NCI-H345 (cell line): ENCODE measurements at regions not wholly inside any gene's neighbourhood (a gene's known extent, or its start where the extent isn't known, plus 50 kb on each side); places are given as distances from the start of the nearest gene placed in this dataset.
"Not testable (repeated sequence)": the region's sequence is repeated elsewhere in the genome, so short reads cannot be mapped to it uniquely, and the experiment has no call there.

Experiments used
- DNase-seq: peaks from one replicate; lab custom pipeline; 2025; lab: John Stamatoyannopoulos, UW

DNA sequence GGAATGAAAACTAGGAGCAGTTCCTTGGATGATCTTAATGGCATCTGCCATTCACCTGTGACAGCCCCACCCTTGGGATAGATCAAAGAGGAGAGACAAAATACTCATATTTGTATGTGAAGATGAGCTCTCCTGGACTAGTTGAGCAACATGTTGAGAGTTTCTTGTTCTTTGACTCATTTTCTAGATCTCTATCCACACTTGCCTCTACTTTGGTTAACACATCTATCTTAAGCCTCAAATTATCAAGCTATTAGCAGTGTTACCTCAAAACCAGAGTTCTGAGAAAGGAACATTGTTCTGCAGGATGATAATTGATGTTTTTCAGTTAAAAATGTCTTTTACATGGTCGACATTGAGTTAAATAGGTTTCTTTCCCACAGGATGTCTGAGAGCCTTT, 94.2 kb upstream of the TEX13D start:
- DNase-seq: no peak

DNA sequence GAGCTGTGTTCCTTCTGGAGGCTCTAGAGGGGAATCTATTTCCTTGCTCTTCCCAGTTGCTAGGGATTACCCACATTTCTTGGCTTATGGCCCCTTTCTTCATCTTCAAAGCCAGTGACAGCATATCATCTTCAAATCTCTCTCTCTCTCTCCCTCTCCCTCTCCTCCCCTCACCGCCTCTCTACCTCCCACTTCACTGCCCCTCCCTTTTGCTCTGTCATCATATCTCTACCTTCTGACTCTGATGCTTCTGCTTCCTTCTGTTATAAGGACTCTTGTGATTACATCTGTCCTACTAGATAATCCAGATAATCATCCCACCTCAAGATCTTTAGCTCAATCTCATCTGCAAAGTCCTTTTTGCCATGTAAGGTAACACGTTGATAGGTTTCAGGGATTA, 93.1 kb upstream of the TEX13D start:
- DNase-seq: no peak

DNA sequence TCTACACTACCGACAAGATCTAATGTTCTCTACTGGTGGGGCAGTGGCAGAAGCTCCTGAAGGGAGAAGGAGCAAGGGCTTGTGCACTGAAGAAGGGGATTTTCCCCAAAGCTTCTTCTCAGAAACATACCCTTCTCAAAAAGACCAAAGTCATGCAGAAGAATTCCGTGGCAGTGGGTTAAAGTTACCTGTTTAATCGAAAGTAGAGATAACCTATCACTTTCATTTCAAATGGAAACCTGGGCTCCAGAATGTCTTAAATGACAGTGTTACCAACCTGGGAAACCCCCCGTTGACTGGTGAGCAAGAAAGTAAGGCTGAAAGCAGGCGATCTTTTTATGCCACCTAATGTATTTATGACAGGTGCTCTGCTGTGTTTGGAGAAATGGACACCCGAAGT, 92.5 kb upstream of the TEX13D start:
- no peak for DNase-seq

DNA sequence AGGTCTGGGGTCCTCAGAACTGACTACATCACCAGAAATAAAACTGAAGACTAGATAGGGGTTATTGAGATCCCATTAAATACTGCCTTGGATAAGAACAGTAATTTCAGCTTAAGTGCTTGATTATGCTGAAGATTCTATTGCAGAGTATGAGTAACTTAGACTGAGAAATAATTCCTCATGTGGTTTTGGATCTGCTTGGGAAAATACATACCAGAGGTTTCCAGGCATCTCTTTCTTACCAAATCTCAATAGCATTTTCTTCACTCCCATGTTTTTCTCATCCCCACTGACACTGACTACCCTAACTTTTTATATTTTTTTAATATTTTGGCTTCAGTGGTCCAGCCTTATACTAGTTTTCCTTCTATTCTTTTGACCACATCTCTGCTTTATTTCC, 92.0 kb upstream of the TEX13D start:
- no peak for DNase-seq

DNA sequence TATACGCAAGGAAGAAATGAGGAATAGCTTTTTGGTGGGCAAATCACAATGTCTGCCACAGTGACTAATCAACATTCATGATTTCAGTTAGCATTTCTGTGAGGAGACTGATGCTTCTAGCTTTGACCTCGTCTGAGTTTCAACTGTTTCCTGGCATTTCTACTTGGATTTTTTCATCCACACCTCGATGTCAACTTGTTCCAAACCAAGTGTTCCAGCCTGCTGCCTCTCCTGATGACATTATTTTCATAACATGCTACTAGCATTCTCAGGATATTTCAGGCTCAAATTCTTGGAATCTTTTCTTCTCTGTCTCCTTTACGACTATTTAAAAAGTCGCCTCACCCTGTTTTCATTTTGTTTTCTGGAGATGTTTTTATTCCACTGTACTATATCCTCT, 90.3 kb upstream of the TEX13D start:
- no peak for DNase-seq

DNA sequence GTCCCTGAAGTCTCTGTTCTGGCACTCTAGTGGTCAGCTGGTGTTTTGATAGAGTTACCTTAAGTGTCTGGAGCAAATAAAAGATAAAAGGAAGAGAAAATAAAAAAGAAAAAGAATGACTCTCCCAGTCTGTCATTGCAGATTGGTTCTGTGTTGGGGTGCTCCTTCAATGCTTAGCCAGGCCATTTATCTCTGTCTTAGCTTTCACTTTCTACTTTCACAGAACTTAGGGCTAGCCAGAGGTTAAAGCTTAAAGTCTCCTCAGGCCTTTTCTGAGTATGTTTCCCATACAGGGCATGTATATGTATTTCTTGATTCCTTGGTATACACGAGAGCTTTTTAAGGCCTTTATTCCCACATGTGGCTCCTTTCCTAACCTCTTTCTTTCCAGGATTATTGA, 83.1 kb upstream of the TEX13D start:
- no peak for DNase-seq

DNA sequence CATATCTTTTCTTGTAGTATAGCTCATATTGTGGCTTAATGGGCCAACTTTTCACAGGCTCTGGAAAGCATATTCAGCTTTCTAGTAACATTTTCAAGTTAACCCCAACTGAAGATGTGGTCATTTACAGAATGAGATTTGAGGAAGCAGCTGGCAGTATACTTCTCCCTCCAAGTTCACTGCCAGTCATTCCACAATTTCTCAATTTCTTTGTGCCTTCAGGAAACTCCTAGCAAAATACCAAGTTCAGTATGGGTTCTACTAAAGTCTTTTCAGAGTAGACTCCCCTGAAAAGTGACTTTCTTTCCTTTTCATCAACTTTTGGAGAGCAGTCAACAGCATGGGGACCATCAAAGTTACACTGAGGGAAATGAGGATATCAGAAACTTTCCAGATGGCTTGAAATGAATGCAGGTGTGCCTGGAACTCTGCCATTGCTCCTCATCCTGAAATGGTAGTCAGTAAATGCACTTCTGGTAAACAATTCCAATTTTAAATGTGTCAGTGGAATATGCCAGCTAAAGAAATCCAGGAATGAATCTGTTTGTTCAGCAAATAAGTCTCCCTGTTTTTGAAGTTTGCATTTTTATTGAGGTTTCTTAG, 81.5 kb upstream of the TEX13D start:
- peak; percentile 38 for DNase-seq

DNA sequence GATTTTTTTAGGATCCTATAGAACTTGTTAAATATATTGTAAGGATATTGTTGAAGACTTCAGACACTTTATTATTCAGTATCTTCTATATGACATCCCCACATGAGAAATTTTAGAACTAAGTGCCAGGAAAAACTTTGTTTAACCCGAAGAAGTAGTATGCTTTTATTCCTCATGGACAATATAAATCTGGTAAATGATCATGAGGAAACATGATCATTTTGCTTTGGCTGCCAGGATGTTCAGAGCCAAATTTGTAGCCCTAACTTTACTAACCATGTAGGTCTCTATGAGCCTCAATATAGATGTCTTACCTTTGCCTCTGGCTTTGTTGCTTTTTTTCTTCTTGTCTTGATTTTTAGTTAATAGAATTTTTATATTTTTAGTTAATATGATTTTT, 77.8 kb upstream of the TEX13D start:
- DNase-seq: no peak

DNA sequence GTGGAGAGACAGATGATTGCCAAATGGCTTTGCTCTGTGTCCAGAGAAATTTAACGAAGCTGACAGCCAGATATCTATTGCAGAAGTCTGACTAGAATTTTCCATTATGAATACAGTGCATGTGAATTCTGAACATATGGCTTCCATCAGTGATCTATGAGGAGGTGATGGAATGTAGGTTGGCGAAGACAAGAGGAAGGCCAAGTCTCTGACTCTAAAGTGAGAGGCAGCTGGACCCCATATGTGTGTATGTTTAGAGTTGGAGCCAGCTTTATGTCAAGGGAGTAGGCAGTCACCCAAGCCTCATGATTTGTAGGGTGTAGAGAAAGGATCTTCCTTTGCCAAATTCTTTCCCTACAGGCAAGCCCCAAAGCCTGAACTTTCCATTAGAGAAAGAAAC, 76.2 kb upstream of the TEX13D start:
- DNase-seq: no peak

DNA sequence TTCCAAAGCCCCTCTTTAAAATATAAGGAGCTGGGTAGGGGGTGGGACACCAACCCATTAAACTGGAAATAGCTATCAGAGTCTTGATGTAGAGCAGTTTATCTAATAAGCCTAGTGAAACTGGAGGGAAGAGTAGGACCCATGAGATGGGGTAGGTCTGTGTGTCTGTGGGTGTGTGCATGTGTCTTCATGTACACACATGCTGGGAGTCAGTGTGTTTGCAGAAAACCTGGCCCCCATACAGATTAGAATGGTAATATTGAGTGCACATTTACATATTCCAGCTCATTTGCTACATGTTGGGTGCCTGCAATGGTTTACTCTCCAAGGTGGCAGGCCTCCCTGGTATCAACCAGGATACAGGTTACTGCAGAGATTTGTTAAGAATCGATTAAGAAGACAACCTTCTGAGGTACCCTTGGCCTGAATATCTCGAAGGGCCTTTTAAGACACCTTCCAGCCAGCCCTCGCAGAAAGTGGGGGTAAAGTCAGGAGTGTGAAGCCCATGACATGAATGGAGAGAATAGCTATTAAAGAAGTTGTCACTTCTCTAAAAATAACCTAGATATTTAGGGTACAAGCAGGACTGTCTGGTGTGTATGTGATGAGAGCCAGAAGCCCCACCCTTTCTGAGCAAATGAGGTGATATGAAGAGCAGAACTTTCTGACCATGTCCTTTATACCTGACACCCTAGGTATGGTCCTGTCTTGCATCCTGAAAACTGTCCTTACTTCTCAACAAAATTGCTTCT, 75.7 kb upstream of the TEX13D start:
- DNase-seq: no peak

DNA sequence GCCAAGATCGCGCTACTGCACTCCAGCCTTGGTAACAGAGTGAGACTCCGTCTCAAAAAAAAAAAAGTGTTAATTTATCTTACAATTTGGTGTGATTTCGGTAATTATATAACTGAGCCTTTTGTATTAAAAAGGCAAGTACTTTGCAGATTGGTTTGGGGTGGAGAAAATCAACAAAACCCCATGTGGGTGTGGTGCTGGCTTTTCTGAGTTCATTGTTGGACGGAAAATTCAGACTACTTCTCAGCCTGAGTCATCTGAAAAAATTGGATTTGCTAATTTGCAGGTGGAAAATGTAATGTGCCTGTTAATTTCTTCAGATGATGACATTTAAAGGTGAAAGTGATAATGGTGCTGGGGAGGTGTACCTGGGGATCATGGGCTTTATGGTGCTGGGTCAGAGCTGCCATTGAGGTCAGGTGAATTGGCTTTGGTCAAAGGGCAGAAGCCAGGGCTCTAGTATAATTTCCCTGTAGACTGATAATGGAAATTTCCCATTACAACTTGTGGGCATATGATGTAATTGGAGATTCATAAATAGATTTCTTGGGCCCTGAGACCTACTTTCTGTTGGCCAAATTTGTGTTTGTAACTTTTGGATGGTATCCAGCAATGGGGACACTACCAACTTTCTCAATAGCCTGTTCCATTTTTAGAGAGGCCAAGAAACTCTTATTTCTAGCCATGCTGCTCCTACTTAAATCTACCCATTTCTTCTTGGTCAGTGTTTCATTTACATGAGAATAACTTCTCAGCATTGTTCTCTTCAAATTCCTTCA, 74.3 kb upstream of the TEX13D start:
- no peak for DNase-seq

DNA sequence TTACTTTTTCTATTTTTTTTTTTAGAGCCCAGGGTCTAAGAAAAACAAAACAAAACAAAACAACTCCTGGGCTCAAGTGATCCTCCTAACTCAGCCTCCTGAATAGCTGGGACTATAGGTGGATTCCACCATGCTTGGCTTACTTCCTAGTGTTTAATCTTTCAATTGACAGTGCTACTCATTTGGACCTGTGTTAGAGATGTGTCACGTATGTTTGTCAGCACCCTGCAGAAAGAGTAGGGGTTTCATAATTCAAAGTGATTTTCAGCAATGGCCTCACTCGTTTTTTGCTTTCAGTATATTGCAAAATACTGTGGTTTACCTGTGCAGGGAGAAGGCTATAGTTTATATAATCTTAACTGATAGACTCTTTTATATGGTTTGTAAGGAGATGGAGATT, 71.6 kb upstream of the TEX13D start:
- DNase-seq: no peak

DNA sequence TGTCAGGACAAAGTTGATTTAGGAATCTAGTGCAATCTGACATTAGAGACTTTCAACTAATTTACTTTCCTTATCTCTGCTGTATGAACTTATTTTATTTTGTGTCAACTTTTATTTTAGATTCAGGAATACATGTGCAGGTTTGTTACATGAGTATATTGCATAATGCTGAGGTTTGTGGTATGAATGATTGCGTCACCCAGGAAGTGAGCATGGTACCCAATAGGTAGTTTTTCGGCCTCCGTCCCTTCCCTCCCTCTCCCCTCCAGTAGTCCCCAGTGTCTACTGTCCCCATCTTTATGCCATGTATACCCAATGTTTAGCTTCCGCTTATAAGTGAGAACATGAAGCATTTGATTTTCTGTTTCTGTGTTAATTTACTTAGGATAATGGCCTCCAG, 68.7 kb upstream of the TEX13D start:
- DNase-seq: no peak

DNA sequence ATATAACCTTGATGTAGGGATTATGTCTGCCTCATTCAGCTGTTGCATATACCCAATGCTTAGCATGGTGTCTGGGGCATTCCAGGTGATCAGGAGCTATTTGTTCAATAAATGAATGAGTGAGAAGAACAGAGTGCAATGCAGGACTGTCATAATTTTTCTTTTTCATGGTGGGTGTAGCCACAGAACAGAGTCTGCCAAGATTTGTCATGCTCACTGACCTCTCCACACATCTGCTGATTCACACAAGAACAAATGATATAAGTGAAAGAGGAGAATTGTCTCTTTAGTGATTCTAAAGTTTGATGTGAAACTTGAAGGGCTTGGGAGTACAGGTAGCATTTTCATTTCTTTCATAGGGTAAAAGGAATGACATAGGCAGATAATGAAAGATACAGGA, 64.4 kb upstream of the TEX13D start:
- no peak for DNase-seq

DNA sequence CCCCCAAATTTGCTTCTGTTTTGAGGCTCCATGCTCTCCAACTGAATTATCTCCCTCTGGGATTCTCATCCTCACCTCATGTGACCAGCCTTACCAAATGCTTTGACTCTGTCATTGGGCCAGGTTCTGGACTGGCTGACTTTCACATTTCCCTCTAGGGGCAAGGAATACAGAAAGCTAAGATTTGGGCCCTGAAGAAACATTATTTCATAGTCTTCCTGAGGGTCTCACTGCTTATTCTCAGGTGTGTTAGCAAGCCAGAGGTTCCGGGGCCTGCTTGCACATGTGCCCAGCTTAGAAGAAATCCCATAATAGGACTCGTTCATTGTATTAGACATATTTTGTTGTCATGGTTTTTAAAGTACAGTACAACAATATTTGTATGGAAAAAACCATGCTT, 62.6 kb upstream of the TEX13D start:
- DNase-seq: no peak

DNA sequence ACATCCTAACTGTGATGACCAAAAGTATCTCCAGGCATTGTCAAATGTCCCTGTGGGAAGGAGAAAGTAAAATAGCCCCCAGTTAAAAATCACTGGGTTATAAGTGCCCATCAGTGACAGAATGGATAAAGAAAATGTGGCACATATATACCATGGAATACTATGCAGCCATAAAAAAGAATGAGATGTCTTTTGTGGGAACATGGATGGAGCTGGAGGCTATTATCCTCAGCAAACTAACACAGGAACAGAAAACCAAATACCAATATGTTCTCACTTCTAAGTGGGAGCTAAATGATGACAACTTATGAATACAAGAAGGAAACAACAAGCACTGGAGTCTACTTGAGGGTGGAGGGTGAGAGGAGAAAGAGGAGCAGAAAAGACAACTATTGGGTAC, 60.9 kb upstream of the TEX13D start:
- not testable (repeated sequence) for DNase-seq

DNA sequence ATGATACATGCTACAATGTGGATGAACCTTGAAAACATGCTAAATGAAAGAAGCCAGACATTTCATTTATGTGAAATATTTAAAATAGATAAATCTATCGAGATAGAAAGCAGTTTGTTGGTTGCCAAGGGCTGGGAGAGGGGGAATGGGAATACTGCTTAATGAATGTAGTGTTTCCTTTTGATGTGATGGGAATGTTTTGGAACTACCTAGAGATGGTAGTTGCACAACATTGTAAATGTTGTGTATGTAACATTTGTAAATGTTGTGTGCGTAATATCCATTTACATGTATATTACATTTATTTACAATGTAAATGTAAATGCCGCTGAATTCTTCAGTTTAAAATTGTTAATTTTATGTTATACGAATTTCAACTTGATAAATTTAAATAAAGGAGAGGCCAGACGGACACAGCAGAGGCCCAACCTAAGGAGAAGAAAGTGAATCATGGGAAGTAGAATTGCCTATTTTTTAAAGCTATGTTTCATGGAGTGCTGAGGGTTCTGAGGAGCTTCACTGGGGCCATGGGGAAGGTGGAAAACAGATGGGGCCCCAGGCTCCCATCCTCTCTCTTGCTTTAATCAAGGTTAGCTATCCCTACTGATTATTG, 60.0 kb upstream of the TEX13D start:
- DNase-seq: no peak

DNA sequence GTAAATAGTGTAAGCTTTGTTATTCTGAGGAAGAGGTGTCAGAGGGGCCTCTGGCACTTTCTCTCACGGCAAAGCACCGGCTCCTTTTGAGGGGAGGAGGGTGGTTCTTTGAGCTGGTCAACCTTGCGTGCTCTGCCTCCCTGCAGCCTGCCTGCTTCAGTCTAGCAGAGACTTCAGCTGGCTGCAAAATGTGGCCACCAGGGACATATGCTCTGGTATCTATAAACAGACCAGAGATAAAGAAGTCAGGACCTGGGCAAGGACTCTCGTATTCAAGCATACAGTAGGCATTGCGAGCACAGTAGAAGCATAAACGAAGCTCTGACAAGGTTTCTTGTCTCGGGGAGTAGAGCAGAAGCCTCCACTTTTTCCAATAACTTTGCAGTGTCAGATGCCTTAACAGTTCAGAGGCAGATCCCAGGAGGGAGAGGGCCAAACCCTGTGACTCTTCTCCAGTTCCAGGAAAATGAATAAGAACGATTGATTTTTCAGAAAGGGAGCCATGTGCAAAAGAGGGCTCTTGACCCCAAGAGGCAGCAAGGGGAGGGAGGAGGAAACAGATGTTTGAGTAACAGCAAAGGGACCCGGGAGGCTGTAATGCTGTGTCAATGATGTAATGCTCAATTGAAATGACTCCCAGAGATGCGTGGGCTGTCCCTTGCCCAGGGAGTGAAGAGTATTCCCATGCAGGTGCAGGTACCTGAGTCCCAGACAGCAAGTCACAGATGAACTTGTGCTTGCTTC, 57.9 kb upstream of the TEX13D start:
- no peak for DNase-seq

DNA sequence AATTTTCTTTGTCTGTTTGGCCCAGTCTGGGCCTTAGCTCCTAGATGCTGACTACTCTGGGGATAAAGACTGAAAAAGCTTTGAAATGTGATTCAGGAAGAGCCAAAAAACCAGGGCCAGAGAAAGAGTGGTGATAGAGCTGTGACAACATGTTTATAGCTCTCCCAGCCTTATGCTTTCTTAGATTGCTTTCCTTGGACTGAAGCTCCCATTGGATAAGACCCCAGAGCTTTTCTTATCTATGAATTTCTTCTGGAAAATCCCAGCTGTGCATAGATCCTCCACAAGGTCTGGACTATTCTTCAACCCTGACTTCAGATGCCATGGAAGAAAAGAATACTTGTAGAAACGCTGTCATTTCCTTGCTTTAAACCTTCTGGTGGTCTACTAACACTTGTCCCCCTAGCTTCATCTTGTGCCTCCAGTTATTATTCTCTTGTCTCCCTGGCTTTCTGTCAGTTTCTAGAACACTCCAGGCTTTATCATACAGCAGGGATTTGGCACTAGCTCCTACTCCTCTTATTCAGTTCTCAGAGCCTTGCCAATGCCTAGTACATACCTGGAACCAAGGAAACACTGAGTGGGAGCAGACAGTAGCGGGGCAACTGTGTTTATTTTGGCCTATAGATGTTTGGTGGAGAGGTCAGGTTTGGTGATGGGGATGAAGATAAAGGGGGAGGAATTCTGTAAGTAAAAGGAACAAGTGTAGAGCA, 57.1 kb upstream of the TEX13D start:
- no peak for DNase-seq

DNA sequence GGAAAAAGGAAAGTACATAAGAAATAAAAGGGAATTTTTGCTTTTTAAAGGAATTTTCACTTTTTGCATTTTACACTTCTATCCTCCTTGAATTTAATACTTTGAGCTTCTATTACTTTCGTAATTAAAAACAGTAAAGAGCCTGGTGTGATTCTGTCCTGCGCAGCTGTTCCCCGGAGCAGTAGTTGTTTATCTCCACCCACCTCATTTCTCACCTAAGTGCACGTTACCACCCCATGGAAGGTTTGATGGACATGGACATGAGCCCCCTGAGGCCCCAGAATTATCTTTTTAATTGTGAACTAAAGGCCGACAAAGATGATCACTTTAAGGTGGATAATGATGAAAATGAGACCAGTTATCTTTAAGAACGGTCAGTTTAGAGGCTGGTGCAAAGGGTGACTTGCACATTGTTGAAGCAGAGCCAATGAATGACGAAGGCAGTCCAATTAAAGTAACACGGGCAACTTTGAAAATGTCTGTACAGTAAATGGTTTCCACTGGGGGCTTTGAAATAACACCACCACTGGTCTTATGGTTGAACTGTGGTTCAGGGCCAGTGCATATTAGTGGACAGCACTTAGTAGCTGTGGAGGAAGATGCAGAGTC, 52.1 kb upstream of the TEX13D start:
- DNase-seq: no peak

DNA sequence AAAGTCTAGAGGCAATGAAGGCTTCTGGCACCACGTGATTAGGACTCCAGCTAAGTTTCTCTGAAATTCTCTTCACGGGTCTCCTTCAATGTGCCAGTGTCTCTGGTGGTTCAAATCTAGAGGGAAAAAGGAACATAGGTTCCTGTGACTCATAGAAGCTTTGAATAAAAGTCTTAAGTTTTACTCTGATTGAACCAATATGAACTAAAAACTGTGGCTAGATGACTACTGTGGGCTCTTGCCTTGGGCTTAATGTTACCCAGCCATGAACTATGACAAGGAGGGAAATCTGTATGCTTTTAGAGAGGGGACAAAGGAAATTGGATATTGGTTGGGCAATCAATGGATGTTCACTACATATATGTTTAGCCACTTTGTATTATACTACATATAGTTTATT, 49.9 kb upstream of the TEX13D start:
- no peak for DNase-seq
